Activated naive CD8-positive, alpha-beta T cell treated with anti-CD3 and anti-CD28 coated beads for 36 hours (primary cell): ENCODE measurements at regions not wholly inside any gene's neighbourhood (a gene's known extent, or its start where the extent isn't known, plus 50 kb on each side); places are given as distances from the start of the nearest gene placed in this dataset.

Experiments
- DNase-seq: peaks from one replicate; pipeline ENCODE4 v3.0.0; 2021
- H3K27ac Mint-ChIP-seq: one replicate; pipeline ENCODE4 v1.8.0; 2022; ENCODE audit warnings: mild to moderate bottlenecking, moderate library complexity, mixed read lengths
- H3K27me3 Mint-ChIP-seq: one replicate; pipeline ENCODE4 v1.8.0; 2022; ENCODE audit warnings: mild to moderate bottlenecking, mixed read lengths
- H3K36me3 Mint-ChIP-seq: one replicate; pipeline ENCODE4 v1.8.0; 2021; ENCODE audit warnings: mild to moderate bottlenecking, mixed read lengths
- H3K4me1 Mint-ChIP-seq: one replicate; pipeline ENCODE4 v1.8.0; 2021; ENCODE audit warnings: mixed read lengths
- H3K4me3 Mint-ChIP-seq: one replicate; pipeline ENCODE4 v1.8.0; 2022; ENCODE audit warnings: mild to moderate bottlenecking, moderate library complexity, mixed read lengths
- H3K9me3 Mint-ChIP-seq: one replicate; pipeline ENCODE4 v1.8.0; 2022; ENCODE audit warnings: mixed read lengths

GRCh38 chr2:235377176-235377575 is 116.7 kb upstream of the AGAP1 start:
- Mint-ChIP-seq H3K4me1 (no peaks in the 10 kb centered on the region), H3K27ac (no peak overlapping the region), H3K9me3 (no peaks in the 10 kb centered on the region), H3K36me3 (no peaks in the 10 kb centered on the region), H3K27me3 (peaks cover 14% of the 10 kb centered on the region), H3K4me3 (no peak overlapping the region)
- no peak for DNase-seq

- H3K27ac Mint-ChIP-seq: no peak overlapping the region
- no peak for DNase-seq
- no peaks in the 10 kb centered on the region for H3K9me3 Mint-ChIP-seq
- H3K27me3 Mint-ChIP-seq: peaks cover 14% of the 10 kb centered on the region
- no peaks in the 10 kb centered on the region for H3K36me3 Mint-ChIP-seq
- H3K4me3 Mint-ChIP-seq: no peak overlapping the region
- H3K4me1 Mint-ChIP-seq: no peaks in the 10 kb centered on the region
Measured at GRCh38 chr2:235378246-235378645, 115.6 kb upstream of the AGAP1 start.

- no peak for DNase-seq
- H3K4me3 Mint-ChIP-seq: no peak overlapping the region
- H3K27ac Mint-ChIP-seq: no peak overlapping the region
- H3K9me3 Mint-ChIP-seq: no peaks in the 10 kb centered on the region
- H3K36me3 Mint-ChIP-seq: no peaks in the 10 kb centered on the region
- no peaks in the 10 kb centered on the region for H3K4me1 Mint-ChIP-seq
- peaks cover 14% of the 10 kb centered on the region for H3K27me3 Mint-ChIP-seq
Measured at GRCh38 chr2:235378944-235379343, 114.9 kb upstream of the AGAP1 start.

- Mint-ChIP-seq H3K4me1 (no peaks in the 10 kb centered on the region), H3K27me3 (peaks cover 14% of the 10 kb centered on the region), H3K4me3 (no peak overlapping the region), H3K27ac (no peak overlapping the region), H3K36me3 (no peaks in the 10 kb centered on the region), H3K9me3 (no peaks in the 10 kb centered on the region)
- DNase-seq: no peak
Measured at GRCh38 chr2:235381261-235381912, 112.5 kb upstream of the AGAP1 start.

- DNase-seq: no peak
- Mint-ChIP-seq H3K4me3 (no peak overlapping the region), H3K9me3 (no peaks in the 10 kb centered on the region), H3K4me1 (no peaks in the 10 kb centered on the region), H3K27me3 (peaks cover 14% of the 10 kb centered on the region), H3K27ac (no peak overlapping the region), H3K36me3 (no peaks in the 10 kb centered on the region)
Measured at GRCh38 chr2:235382179-235382578, 111.7 kb upstream of the AGAP1 start.

- H3K4me3 Mint-ChIP-seq: no peak overlapping the region
- peaks cover 14% of the 10 kb centered on the region for H3K27me3 Mint-ChIP-seq
- no peaks in the 10 kb centered on the region for H3K36me3 Mint-ChIP-seq
- H3K9me3 Mint-ChIP-seq: no peaks in the 10 kb centered on the region
- no peak overlapping the region for H3K27ac Mint-ChIP-seq
- DNase-seq: no peak
- H3K4me1 Mint-ChIP-seq: no peaks in the 10 kb centered on the region
Measured at GRCh38 chr2:235382601-235383000, 111.2 kb upstream of the AGAP1 start.

GRCh38 chr2:235383272-235383843 is 110.5 kb upstream of the AGAP1 start:
- no peaks in the 10 kb centered on the region for H3K4me1 Mint-ChIP-seq
- H3K27me3 Mint-ChIP-seq: peaks cover 9% of the 10 kb centered on the region
- no peaks in the 10 kb centered on the region for H3K36me3 Mint-ChIP-seq

GRCh38 chr2:235384624-235385023 is 109.2 kb upstream of the AGAP1 start:
- H3K27ac Mint-ChIP-seq: no peak overlapping the region
- no peaks in the 10 kb centered on the region for H3K36me3 Mint-ChIP-seq
- no peaks in the 10 kb centered on the region for H3K4me1 Mint-ChIP-seq
- no peak for DNase-seq
- no peaks in the 10 kb centered on the region for H3K9me3 Mint-ChIP-seq
- peaks cover 4% of the 10 kb centered on the region for H3K27me3 Mint-ChIP-seq
- H3K4me3 Mint-ChIP-seq: no peak overlapping the region

More at GRCh38 chr2:235383272-235383843, 110.5 kb upstream of the AGAP1 start:
- DNase-seq: no peak
- no peaks in the 10 kb centered on the region for H3K9me3 Mint-ChIP-seq
- no peak overlapping the region for H3K4me3 Mint-ChIP-seq
- no peak overlapping the region for H3K27ac Mint-ChIP-seq

- Mint-ChIP-seq H3K4me1 (peaks cover 12% of the 10 kb centered on the region), H3K4me3 (no peak overlapping the region), H3K27ac (no peak overlapping the region), H3K9me3 (peaks cover 2% of the 10 kb centered on the region), H3K27me3 (no peaks in the 10 kb centered on the region), H3K36me3 (no peaks in the 10 kb centered on the region)
- no peak for DNase-seq
Measured at GRCh38 chr2:235389626-235390025, 104.2 kb upstream of the AGAP1 start.

GRCh38 chr2:235390108-235390815 is 103.6 kb upstream of the AGAP1 start:
- peaks cover 2% of the 10 kb centered on the region for H3K9me3 Mint-ChIP-seq
- no peaks in the 10 kb centered on the region for H3K27me3 Mint-ChIP-seq
- no peaks in the 10 kb centered on the region for H3K36me3 Mint-ChIP-seq
- H3K4me3 Mint-ChIP-seq: no peak overlapping the region
- peaks cover 12% of the 10 kb centered on the region for H3K4me1 Mint-ChIP-seq
- H3K27ac Mint-ChIP-seq: no peak overlapping the region
- DNase-seq: peak; percentile 50

- no peak for DNase-seq
- H3K36me3 Mint-ChIP-seq: no peaks in the 10 kb centered on the region
- no peaks in the 10 kb centered on the region for H3K27me3 Mint-ChIP-seq
- H3K27ac Mint-ChIP-seq: no peak overlapping the region
- H3K4me3 Mint-ChIP-seq: no peak overlapping the region
- H3K4me1 Mint-ChIP-seq: peaks cover 12% of the 10 kb centered on the region
- H3K9me3 Mint-ChIP-seq: peaks cover 2% of the 10 kb centered on the region
Measured at GRCh38 chr2:235390816-235391194, 103.0 kb upstream of the AGAP1 start.

- Mint-ChIP-seq H3K27ac (no peak overlapping the region), H3K4me1 (peaks cover 12% of the 10 kb centered on the region), H3K27me3 (peaks cover 6% of the 10 kb centered on the region), H3K4me3 (no peak overlapping the region), H3K9me3 (peaks cover 2% of the 10 kb centered on the region), H3K36me3 (no peaks in the 10 kb centered on the region)
- DNase-seq: no peak
Measured at GRCh38 chr2:235391921-235392615, 101.8 kb upstream of the AGAP1 start.

GRCh38 chr2:235394278-235394828 is 99.5 kb upstream of the AGAP1 start:
- H3K27ac Mint-ChIP-seq: no peak overlapping the region

GRCh38 chr2:235396071-235396846 is 97.6 kb upstream of the AGAP1 start:
- Mint-ChIP-seq H3K4me1 (no peaks in the 10 kb centered on the region), H3K36me3 (no peaks in the 10 kb centered on the region), H3K4me3 (no peak overlapping the region), H3K27ac (no peak overlapping the region), H3K9me3 (no peaks in the 10 kb centered on the region), H3K27me3 (peaks cover 10% of the 10 kb centered on the region)
- no peak for DNase-seq

More at GRCh38 chr2:235394278-235394828, 99.5 kb upstream of the AGAP1 start:
- peaks cover 10% of the 10 kb centered on the region for H3K27me3 Mint-ChIP-seq
- H3K36me3 Mint-ChIP-seq: no peaks in the 10 kb centered on the region
- peaks cover 2% of the 10 kb centered on the region for H3K9me3 Mint-ChIP-seq
- no peak overlapping the region for H3K4me3 Mint-ChIP-seq
- no peak for DNase-seq
- H3K4me1 Mint-ChIP-seq: peaks cover 12% of the 10 kb centered on the region
